Bronchial epithelial cell (primary cell): ENCODE measurements at regions not wholly inside any gene's neighbourhood (a gene's known extent, or its start where the extent isn't known, plus 50 kb on each side); places are given as distances from the start of the nearest gene placed in this dataset.

Experiments
- DNase-seq: peaks from one replicate; pipeline ENCODE4 v3.0.0-alpha.2; 2010; ENCODE audit warnings: low read depth
- FAIRE-seq: peaks from 2 replicates; lab custom pipeline; 2011; peaks lifted over from hg19 to GRCh38; lab: Jason Lieb, UNC
- H3K27me3 ChIP-seq: 2 replicates; pipeline ENCODE4 v1.5.1; 2011; ENCODE audit warnings: low read length; ENCODE audit not compliant: control insufficient read depth, insufficient read depth
- H3K36me3 ChIP-seq: 2 replicates; pipeline ENCODE4 v1.5.1; 2011; ENCODE audit warnings: low read length; ENCODE audit not compliant: control insufficient read depth, insufficient read depth
- H3K4me3 ChIP-seq: 2 replicates; pipeline ENCODE4 v1.5.1; 2011; ENCODE audit warnings: mild to moderate bottlenecking, low read depth, low read length, control low read depth
- CTCF ChIP-seq: IDR thresholded peaks from 2 replicates; pipeline ENCODE4 v1.5.1; 2011; ENCODE audit warnings: mild to moderate bottlenecking, moderate library complexity, low read length, control low read depth, inconsistent platforms; ENCODE audit not compliant: insufficient read depth, severe bottlenecking

GRCh38 chr2:101016-101415 is 54.7 kb upstream of the FAM110C start:
- H3K4me3 ChIP-seq = no peak overlapping the region
- no peaks in the 10 kb centered on the region for H3K27me3 ChIP-seq
- FAIRE-seq (no peak), DNase-seq (no peak)
- no peak for TF ChIP-seq CTCF
- no peaks in the 10 kb centered on the region for H3K36me3 ChIP-seq
